ENCODE measurements at regions not wholly inside any gene's neighbourhood (a gene's known extent, or its start where the extent isn't known, plus 50 kb on each side); places are given as distances from the start of the nearest gene placed in this dataset.

GRCh38 chr2:136191041-136191440, 73.1 kb upstream of the CXCR4 start:
- no peaks in the 10 kb centered on the region for H3K36me3 ChIP-seq (ENCODE audit: control insufficient read depth in 3 of 3, insufficient read depth in 2 of 3, low read depth in 1 of 3, low read length in 3 of 3)
- H3K4me1 ChIP-seq (ENCODE audit: control insufficient read depth in 3 of 3, insufficient read depth in 2 of 3, low read depth in 1 of 3, low read length in 2 of 3) = no peaks in the 10 kb centered on the region
- no peak overlapping the region for H3K27ac ChIP-seq (ENCODE audit: low read depth in 1 of 3, low read length in 2 of 3)
- no peak for DNase-seq
- 85 to 90% (median 87%) methylated on average over 4 of the region's 4 CpGs for WGBS, 3 donors
- no peak overlapping the region for H3K4me3 ChIP-seq (ENCODE audit: low read depth in 1 of 3, low read length in 3 of 3)
- FAIRE-seq = no peak
- no peaks in the 10 kb centered on the region for H3K27me3 ChIP-seq (ENCODE audit: control insufficient read depth in 3 of 3, insufficient read depth in 3 of 3, low read length in 3 of 3)
- no peaks in the 10 kb centered on the region for H3K9me3 ChIP-seq (ENCODE audit: control insufficient read depth in 2 of 2, insufficient read depth in 1 of 2, low read depth in 1 of 2, low read length in 1 of 2)

GRCh38 chr2:136189221-136189782, 71.4 kb upstream of the CXCR4 start:
- Histone ChIP-seq H3K9me3 (ENCODE audit: control insufficient read depth in 2 of 2, insufficient read depth in 1 of 2, low read depth in 1 of 2, low read length in 1 of 2) (no peaks in the 10 kb centered on the region), H3K36me3 (ENCODE audit: control insufficient read depth in 3 of 3, insufficient read depth in 2 of 3, low read depth in 1 of 3, low read length in 3 of 3) (no peaks in the 10 kb centered on the region), H3K27me3 (ENCODE audit: control insufficient read depth in 3 of 3, insufficient read depth in 3 of 3, low read length in 3 of 3) (no peaks in the 10 kb centered on the region), H3K4me1 (ENCODE audit: control insufficient read depth in 3 of 3, insufficient read depth in 2 of 3, low read depth in 1 of 3, low read length in 2 of 3) (no peaks in the 10 kb centered on the region), H3K27ac (ENCODE audit: low read depth in 1 of 3, low read length in 2 of 3) (no peak overlapping the region), H3K4me3 (ENCODE audit: low read depth in 1 of 3, low read length in 3 of 3) (no peak overlapping the region)
- 58 to 73% (median 61%) methylated on average over 5 of the region's 5 CpGs for WGBS, 3 donors
- DNase-seq = no peak
- no peak for FAIRE-seq

GRCh38 chr2:136188086-136188485, 70.1 kb upstream of the CXCR4 start:
- FAIRE-seq = no peak
- WGBS, 3 donors = 92 to 96% (median 92%) methylated on average over 3 of the region's 3 CpGs
- Histone ChIP-seq H3K27ac (ENCODE audit: low read depth in 1 of 3, low read length in 2 of 3) (no peak overlapping the region), H3K9me3 (ENCODE audit: control insufficient read depth in 2 of 2, insufficient read depth in 1 of 2, low read depth in 1 of 2, low read length in 1 of 2) (no peaks in the 10 kb centered on the region), H3K36me3 (ENCODE audit: control insufficient read depth in 3 of 3, insufficient read depth in 2 of 3, low read depth in 1 of 3, low read length in 3 of 3) (no peaks in the 10 kb centered on the region), H3K4me3 (ENCODE audit: low read depth in 1 of 3, low read length in 3 of 3) (no peak overlapping the region), H3K27me3 (ENCODE audit: control insufficient read depth in 3 of 3, insufficient read depth in 3 of 3, low read length in 3 of 3) (no peaks in the 10 kb centered on the region), H3K4me1 (ENCODE audit: control insufficient read depth in 3 of 3, insufficient read depth in 2 of 3, low read depth in 1 of 3, low read length in 2 of 3) (no peaks in the 10 kb centered on the region)
- DNase-seq = no peak

- H3K36me3 ChIP-seq (ENCODE audit: control insufficient read depth in 3 of 3, insufficient read depth in 2 of 3, low read depth in 1 of 3, low read length in 3 of 3) = no peaks in the 10 kb centered on the region
- peaks cover 0 to 5% of the 10 kb centered on the region in 2 donors for H3K9me3 ChIP-seq (ENCODE audit: control insufficient read depth in 2 of 2, insufficient read depth in 1 of 2, low read depth in 1 of 2, low read length in 1 of 2)
- H3K27ac ChIP-seq (ENCODE audit: low read depth in 1 of 3, low read length in 2 of 3) = no peak overlapping the region
- H3K4me3 ChIP-seq (ENCODE audit: low read depth in 1 of 3, low read length in 3 of 3) = no peak overlapping the region
- no peaks in the 10 kb centered on the region for H3K4me1 ChIP-seq (ENCODE audit: control insufficient read depth in 3 of 3, insufficient read depth in 2 of 3, low read depth in 1 of 3, low read length in 2 of 3)
- no peaks in the 10 kb centered on the region for H3K27me3 ChIP-seq (ENCODE audit: control insufficient read depth in 3 of 3, insufficient read depth in 3 of 3, low read length in 3 of 3)
- DNase-seq (no peak), FAIRE-seq (no peak)
- 87 to 93% (median 91%) methylated on average over 4 of the region's 4 CpGs for WGBS, 3 donors
These were observed 68.2 kb upstream of the CXCR4 start for GRCh38 chr2:136185981-136186776.

GRCh38 chr2:136183097-136183496, 65.1 kb upstream of the CXCR4 start:
- H3K4me1 ChIP-seq (ENCODE audit: control insufficient read depth in 3 of 3, insufficient read depth in 2 of 3, low read depth in 1 of 3, low read length in 2 of 3) = no peaks in the 10 kb centered on the region
- WGBS, 3 donors = 48 to 62% (median 59%) methylated on average over 3 of the region's 3 CpGs
- peaks cover 0 to 15% of the 10 kb centered on the region in 2 donors for H3K9me3 ChIP-seq (ENCODE audit: control insufficient read depth in 2 of 2, insufficient read depth in 1 of 2, low read depth in 1 of 2, low read length in 1 of 2)
- DNase-seq = no peak
- no peak overlapping the region for H3K4me3 ChIP-seq (ENCODE audit: low read depth in 1 of 3, low read length in 3 of 3)
- no peaks in the 10 kb centered on the region for H3K36me3 ChIP-seq (ENCODE audit: control insufficient read depth in 3 of 3, insufficient read depth in 2 of 3, low read depth in 1 of 3, low read length in 3 of 3)
- FAIRE-seq = no peak
- no peaks in the 10 kb centered on the region for H3K27me3 ChIP-seq (ENCODE audit: control insufficient read depth in 3 of 3, insufficient read depth in 3 of 3, low read length in 3 of 3)
- H3K27ac ChIP-seq (ENCODE audit: low read depth in 1 of 3, low read length in 2 of 3) = no peak overlapping the region

- Histone ChIP-seq H3K4me1 (ENCODE audit: control insufficient read depth in 3 of 3, insufficient read depth in 2 of 3, low read depth in 1 of 3, low read length in 2 of 3) (no peaks in the 10 kb centered on the region), H3K4me3 (ENCODE audit: low read depth in 1 of 3, low read length in 3 of 3) (no peak overlapping the region), H3K27ac (ENCODE audit: low read depth in 1 of 3, low read length in 2 of 3) (no peak overlapping the region), H3K36me3 (ENCODE audit: control insufficient read depth in 3 of 3, insufficient read depth in 2 of 3, low read depth in 1 of 3, low read length in 3 of 3) (no peaks in the 10 kb centered on the region), H3K9me3 (ENCODE audit: control insufficient read depth in 2 of 2, insufficient read depth in 1 of 2, low read depth in 1 of 2, low read length in 1 of 2) (peaks cover 0 to 15% of the 10 kb centered on the region in 2 donors), H3K27me3 (ENCODE audit: control insufficient read depth in 3 of 3, insufficient read depth in 3 of 3, low read length in 3 of 3) (no peaks in the 10 kb centered on the region)
- DNase-seq (no peak), FAIRE-seq (no peak)
These were observed 64.4 kb upstream of the CXCR4 start for GRCh38 chr2:136182315-136182714.

GRCh38 chr2:136179602-136179975, 61.6 kb upstream of the CXCR4 start:
- H3K4me1 ChIP-seq (ENCODE audit: control insufficient read depth in 3 of 3, insufficient read depth in 2 of 3, low read depth in 1 of 3, low read length in 2 of 3) = no peaks in the 10 kb centered on the region
- peaks cover 0 to 15% of the 10 kb centered on the region in 2 donors for H3K9me3 ChIP-seq (ENCODE audit: control insufficient read depth in 2 of 2, insufficient read depth in 1 of 2, low read depth in 1 of 2, low read length in 1 of 2)
- no peaks in the 10 kb centered on the region for H3K27me3 ChIP-seq (ENCODE audit: control insufficient read depth in 3 of 3, insufficient read depth in 3 of 3, low read length in 3 of 3)
- H3K4me3 ChIP-seq (ENCODE audit: low read depth in 1 of 3, low read length in 3 of 3) = no peak overlapping the region
- FAIRE-seq (no peak), DNase-seq (no peak)
- H3K27ac ChIP-seq (ENCODE audit: low read depth in 1 of 3, low read length in 2 of 3) = no peak overlapping the region
- no peaks in the 10 kb centered on the region for H3K36me3 ChIP-seq (ENCODE audit: control insufficient read depth in 3 of 3, insufficient read depth in 2 of 3, low read depth in 1 of 3, low read length in 3 of 3)

GRCh38 chr2:136178941-136179601, 61.1 kb upstream of the CXCR4 start:
- H3K27me3 ChIP-seq (ENCODE audit: control insufficient read depth in 3 of 3, insufficient read depth in 3 of 3, low read length in 3 of 3) = no peaks in the 10 kb centered on the region

More at GRCh38 chr2:136178941-136179601, 61.1 kb upstream of the CXCR4 start:
- no peak for DNase-seq
- FAIRE-seq = no peak
- Histone ChIP-seq H3K36me3 (ENCODE audit: control insufficient read depth in 3 of 3, insufficient read depth in 2 of 3, low read depth in 1 of 3, low read length in 3 of 3) (no peaks in the 10 kb centered on the region), H3K4me3 (ENCODE audit: low read depth in 1 of 3, low read length in 3 of 3) (no peak overlapping the region), H3K27ac (ENCODE audit: low read depth in 1 of 3, low read length in 2 of 3) (no peak overlapping the region), H3K4me1 (ENCODE audit: control insufficient read depth in 3 of 3, insufficient read depth in 2 of 3, low read depth in 1 of 3, low read length in 2 of 3) (no peaks in the 10 kb centered on the region), H3K9me3 (ENCODE audit: control insufficient read depth in 2 of 2, insufficient read depth in 1 of 2, low read depth in 1 of 2, low read length in 1 of 2) (peaks cover 0 to 15% of the 10 kb centered on the region in 2 donors)
- 46 to 56% (median 55%) methylated on average over 3 of the region's 3 CpGs for WGBS, 3 donors

Measured in small intestine (tissue), 7 donors.